ENCODE measurements at regions not wholly inside any gene's neighbourhood (a gene's known extent, or its start where the extent isn't known, plus 50 kb on each side); places are given as distances from the start of the nearest gene placed in this dataset.

GRCh38 chr15:38646716-38647115, 82.1 kb upstream of the RASGRP1 start:
- TF ChIP-seq, protein P1, sequence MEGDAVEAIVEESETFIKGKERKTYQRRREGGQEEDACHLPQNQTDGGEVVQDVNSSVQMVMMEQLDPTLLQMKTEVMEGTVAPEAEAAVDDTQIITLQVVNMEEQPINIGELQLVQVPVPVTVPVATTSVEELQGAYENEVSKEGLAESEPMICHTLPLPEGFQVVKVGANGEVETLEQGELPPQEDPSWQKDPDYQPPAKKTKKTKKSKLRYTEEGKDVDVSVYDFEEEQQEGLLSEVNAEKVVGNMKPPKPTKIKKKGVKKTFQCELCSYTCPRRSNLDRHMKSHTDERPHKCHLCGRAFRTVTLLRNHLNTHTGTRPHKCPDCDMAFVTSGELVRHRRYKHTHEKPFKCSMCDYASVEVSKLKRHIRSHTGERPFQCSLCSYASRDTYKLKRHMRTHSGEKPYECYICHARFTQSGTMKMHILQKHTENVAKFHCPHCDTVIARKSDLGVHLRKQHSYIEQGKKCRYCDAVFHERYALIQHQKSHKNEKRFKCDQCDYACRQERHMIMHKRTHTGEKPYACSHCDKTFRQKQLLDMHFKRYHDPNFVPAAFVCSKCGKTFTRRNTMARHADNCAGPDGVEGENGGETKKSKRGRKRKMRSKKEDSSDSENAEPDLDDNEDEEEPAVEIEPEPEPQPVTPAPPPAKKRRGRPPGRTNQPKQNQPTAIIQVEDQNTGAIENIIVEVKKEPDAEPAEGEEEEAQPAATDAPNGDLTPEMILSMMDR (IDR thresholded peaks at IDR 0.05; ENCODE audit: low read depth, low read length): no peak
- in situ Hi-C loops (cut with HindIII; ENCODE audit: low sequenced_read_pairs): no loop called here
- no peak overlapping the region for H3K4me3 ChIP-seq (ENCODE audit: low read depth, low read length)
- DNase-seq (ENCODE audit: low read depth, low spot score): no peak

DNA sequence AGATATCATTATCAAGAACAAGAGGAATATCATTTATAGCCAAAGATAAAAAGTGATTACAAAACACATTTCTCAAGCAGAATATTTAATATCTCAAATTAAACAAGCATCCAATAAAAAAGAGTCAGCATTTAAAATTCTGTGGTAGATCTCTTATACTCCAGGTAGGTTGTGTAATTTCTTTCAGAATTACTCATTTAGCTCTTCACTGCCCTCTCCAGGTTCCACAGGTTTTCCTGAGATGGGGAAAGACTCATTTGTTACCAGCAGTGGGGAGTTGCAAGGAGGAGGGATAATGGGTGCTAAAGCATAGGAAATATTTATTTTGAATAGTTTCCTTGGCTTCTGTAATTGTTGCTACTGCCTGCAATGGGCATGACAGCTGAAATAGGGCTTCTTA, 83.1 kb upstream of the RASGRP1 start:
- no peak overlapping the region for H3K4me3 ChIP-seq (ENCODE audit: low read depth, low read length)
- peak; percentile 2 for DNase-seq (ENCODE audit: low read depth, low spot score)
- TF ChIP-seq, protein P1 (IDR thresholded peaks at IDR 0.05; ENCODE audit: low read depth, low read length): peak; percentile 52
- in situ Hi-C loops (cut with HindIII; ENCODE audit: low sequenced_read_pairs): no loop called here

DNA sequence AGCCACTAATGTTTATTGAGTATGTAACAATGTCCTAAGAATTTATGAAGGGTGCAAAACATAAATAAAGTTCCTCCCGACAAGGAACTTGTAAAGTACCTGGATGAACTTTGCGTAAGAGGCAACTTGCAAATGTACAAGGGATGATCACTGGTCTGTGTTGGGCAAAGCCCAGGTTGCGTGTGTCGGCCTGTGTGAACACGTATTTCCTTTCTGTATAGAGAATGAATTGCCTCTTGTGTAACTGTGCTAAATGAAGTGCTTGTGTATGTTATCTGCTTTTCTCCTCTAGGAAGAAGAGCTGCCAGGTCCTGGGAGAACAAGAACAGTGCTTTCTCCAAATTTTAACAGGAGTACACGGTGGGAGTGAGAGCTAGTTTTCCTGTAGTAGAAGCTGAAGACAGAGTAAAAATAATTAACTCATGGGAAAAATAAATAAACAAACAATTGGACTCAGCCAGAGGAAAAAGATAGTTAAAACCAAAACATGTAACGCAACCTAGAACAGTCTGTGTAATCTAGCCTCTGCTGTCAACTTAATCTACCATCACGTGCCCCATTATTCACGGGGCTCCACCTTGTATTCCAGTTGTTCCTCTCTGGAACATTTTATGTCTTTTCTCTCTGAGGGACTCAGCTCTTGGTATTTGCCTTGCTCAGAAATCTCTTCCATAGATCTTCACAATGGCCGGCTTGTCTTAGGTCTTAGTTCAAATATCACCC, 83.7 kb upstream of the RASGRP1 start:
- DNase-seq (ENCODE audit: low read depth, low spot score): no peak
- TF ChIP-seq, protein P1 (IDR thresholded peaks at IDR 0.05; ENCODE audit: low read depth, low read length): no peak
- no peak overlapping the region for H3K4me3 ChIP-seq (ENCODE audit: low read depth, low read length)
- in situ Hi-C loops (cut with HindIII; ENCODE audit: low sequenced_read_pairs): no loop called here

GRCh38 chr15:38650384-38650783, 85.8 kb upstream of the RASGRP1 start:
- TF ChIP-seq, protein P1 (IDR thresholded peaks at IDR 0.05; ENCODE audit: low read depth, low read length): no peak

GRCh38 chr15:38650936-38651327, 86.3 kb upstream of the RASGRP1 start:
- in situ Hi-C loops (cut with HindIII; ENCODE audit: low sequenced_read_pairs): no loop called here
- DNase-seq (ENCODE audit: low read depth, low spot score): no peak
- TF ChIP-seq, protein P1 (IDR thresholded peaks at IDR 0.05; ENCODE audit: low read depth, low read length): no peak
- no peak overlapping the region for H3K4me3 ChIP-seq (ENCODE audit: low read depth, low read length)

More at GRCh38 chr15:38650384-38650783, 85.8 kb upstream of the RASGRP1 start:
- no peak overlapping the region for H3K4me3 ChIP-seq (ENCODE audit: low read depth, low read length)
- in situ Hi-C loops (cut with HindIII; ENCODE audit: low sequenced_read_pairs): no loop called here
- DNase-seq (ENCODE audit: low read depth, low spot score): no peak

DNA sequence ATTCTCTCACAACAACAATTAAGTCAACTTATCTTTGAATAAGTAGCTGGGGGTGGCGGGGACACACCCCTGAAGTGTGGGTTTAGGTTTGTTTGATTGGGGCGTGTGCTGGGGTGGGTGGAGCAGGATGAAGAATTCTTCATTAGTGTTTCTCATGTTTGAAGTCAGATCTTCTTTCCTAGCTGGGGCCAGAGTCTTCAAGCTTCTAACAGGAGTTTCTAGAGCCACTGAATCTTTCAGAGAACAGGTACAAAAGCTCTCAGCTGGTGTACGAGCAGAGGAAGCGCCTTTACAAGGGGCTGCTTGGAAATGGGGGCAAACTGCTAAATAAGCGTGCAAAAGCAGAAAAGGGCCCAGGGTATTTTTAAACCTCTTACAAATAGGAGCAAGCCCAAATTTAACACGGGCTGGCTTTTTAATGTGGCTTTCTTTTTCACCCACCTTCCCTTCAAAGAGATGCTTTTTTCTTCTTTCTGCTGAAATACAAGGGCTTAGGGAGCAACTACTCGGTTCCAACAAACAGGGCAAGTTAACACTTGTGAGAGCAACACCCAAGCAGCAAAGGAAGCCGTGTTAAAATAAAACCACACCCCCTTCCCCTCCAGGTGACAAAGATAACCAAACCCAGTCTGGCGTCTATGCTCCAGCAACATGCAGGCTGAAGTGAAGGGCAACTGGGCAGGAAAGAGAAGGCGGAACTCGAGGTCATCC, 86.9 kb upstream of the RASGRP1 start:
- in situ Hi-C loops (cut with HindIII; ENCODE audit: low sequenced_read_pairs): no loop called here
- TF ChIP-seq, protein P1 (IDR thresholded peaks at IDR 0.05; ENCODE audit: low read depth, low read length): no peak
- DNase-seq (ENCODE audit: low read depth, low spot score): no peak
- H3K4me3 ChIP-seq (ENCODE audit: low read depth, low read length): no peak overlapping the region

All from astrocyte of the spinal cord (primary cell).